ENCODE measurements at regions not wholly inside any gene's neighbourhood (a gene's known extent, or its start where the extent isn't known, plus 50 kb on each side); places are given as distances from the start of the nearest gene placed in this dataset.
"Not testable (repeated sequence)": the region's sequence is repeated elsewhere in the genome, so short reads cannot be mapped to it uniquely, and the experiment has no call there.

GRCh38 chr6:113027780-113028179, 680.6 kb downstream of the RFPL4B start:
- Mint-ChIP-seq H3K9me3 (peaks cover 11% of the 10 kb centered on the region), H3K4me1 (no peaks in the 10 kb centered on the region), H3K27ac (ENCODE audit: low read depth) (no peak overlapping the region), H3K4me3 (no peak overlapping the region), H3K27me3 (no peaks in the 10 kb centered on the region), H3K36me3 (ENCODE audit: insufficient read depth) (no peaks in the 10 kb centered on the region)
- no peak for DNase-seq (ENCODE audit: low spot score in 2 of 2)
- ATAC-seq (replicated peaks; ENCODE audit: extremely low read depth, poor library complexity, severe bottlenecking), result no peak

GRCh38 chr6:113029161-113029560, 682.0 kb downstream of the RFPL4B start:
- H3K9me3 Mint-ChIP-seq, result peaks cover 11% of the 10 kb centered on the region
- not testable (repeated sequence) for H3K4me3 Mint-ChIP-seq; DNase-seq (ENCODE audit: low spot score in 2 of 2); H3K36me3 Mint-ChIP-seq (ENCODE audit: insufficient read depth); H3K27ac Mint-ChIP-seq (ENCODE audit: low read depth); H3K27me3 Mint-ChIP-seq; ATAC-seq (replicated peaks; ENCODE audit: extremely low read depth, poor library complexity, severe bottlenecking); H3K4me1 Mint-ChIP-seq

DNA sequence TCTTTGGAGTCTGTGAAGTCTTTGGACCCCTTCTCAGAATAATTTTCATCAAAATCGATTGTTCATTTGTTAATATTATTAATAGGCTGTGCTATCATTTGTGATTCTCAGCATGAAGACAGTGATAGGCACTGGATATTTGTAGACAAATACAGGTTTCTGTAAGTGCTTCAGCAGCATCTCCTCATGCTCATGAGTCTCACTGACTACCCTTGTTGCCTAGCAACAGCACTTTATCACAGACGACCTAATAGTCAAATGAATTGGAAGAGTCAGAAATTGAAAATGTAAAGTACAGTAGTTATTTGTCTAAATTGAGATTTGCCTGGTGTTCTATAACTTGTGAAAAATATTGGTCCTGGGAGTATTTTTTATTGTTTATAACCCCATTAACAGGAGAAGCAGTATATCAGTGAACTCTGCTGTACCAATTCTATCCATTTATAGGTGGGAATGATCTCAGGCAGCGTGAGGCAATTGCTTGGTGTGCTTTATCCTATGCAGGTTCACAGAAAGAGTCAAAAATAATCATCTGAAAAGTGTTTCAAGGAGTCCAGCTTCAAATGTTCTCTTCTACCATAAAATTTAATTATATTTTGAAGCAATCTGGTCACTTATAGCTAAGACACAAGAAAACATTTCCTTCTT, 684.6 kb downstream of the RFPL4B start:
- H3K36me3 Mint-ChIP-seq (ENCODE audit: insufficient read depth), result no peaks in the 10 kb centered on the region

GRCh38 chr6:113039005-113039404, 691.9 kb downstream of the RFPL4B start:
- Mint-ChIP-seq H3K9me3 (peaks cover 23% of the 10 kb centered on the region), H3K4me3 (no peak overlapping the region), H3K27ac (ENCODE audit: low read depth) (no peak overlapping the region), H3K4me1 (no peaks in the 10 kb centered on the region), H3K36me3 (ENCODE audit: insufficient read depth) (no peaks in the 10 kb centered on the region), H3K27me3 (no peaks in the 10 kb centered on the region)
- ATAC-seq (replicated peaks; ENCODE audit: extremely low read depth, poor library complexity, severe bottlenecking) (no peak), DNase-seq (ENCODE audit: low spot score in 2 of 2) (no peak)

More for the DNA sequence above, 684.6 kb downstream of the RFPL4B start:
- Mint-ChIP-seq H3K27ac (ENCODE audit: low read depth) (no peak overlapping the region), H3K4me3 (no peak overlapping the region), H3K27me3 (no peaks in the 10 kb centered on the region), H3K4me1 (no peaks in the 10 kb centered on the region), H3K9me3 (peaks cover 24% of the 10 kb centered on the region)
- ATAC-seq (replicated peaks; ENCODE audit: extremely low read depth, poor library complexity, severe bottlenecking) (no peak), DNase-seq (ENCODE audit: low spot score in 2 of 2) (no peak)

- ATAC-seq (replicated peaks; ENCODE audit: extremely low read depth, poor library complexity, severe bottlenecking), result no peak
- Mint-ChIP-seq H3K9me3 (peaks cover 16% of the 10 kb centered on the region), H3K4me3 (no peak overlapping the region), H3K4me1 (no peaks in the 10 kb centered on the region), H3K27me3 (no peaks in the 10 kb centered on the region), H3K27ac (ENCODE audit: low read depth) (no peak overlapping the region), H3K36me3 (ENCODE audit: insufficient read depth) (no peaks in the 10 kb centered on the region)
- DNase-seq (ENCODE audit: low spot score in 2 of 2), result no peak
Measured at GRCh38 chr6:113047148-113047547, 700.0 kb downstream of the RFPL4B start.

DNA sequence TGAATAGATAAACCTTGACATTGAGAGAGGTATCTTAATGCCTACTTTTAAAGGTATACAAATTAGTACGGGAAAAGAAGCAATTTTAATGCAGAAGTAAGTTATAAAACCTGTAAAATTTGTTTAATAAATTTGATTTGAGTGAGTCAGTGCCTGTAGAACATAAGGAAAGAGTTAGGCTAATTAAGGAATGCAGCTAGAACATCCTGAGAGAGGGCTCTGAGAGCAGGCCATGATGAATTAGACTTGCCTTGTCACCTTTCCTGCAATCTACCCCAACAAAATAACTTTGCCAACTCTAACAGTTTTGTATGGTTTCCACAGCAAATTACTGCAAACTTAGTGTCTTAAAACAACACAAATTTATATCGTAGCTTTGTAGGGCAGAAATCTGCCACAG, 700.8 kb downstream of the RFPL4B start:
- H3K27ac Mint-ChIP-seq (ENCODE audit: low read depth), result no peak overlapping the region
- H3K4me1 Mint-ChIP-seq, result no peaks in the 10 kb centered on the region
- ATAC-seq (replicated peaks; ENCODE audit: extremely low read depth, poor library complexity, severe bottlenecking) (no peak), DNase-seq (ENCODE audit: low spot score in 2 of 2) (no peak)
- no peak overlapping the region for H3K4me3 Mint-ChIP-seq
- no peaks in the 10 kb centered on the region for H3K36me3 Mint-ChIP-seq (ENCODE audit: insufficient read depth)
- no peaks in the 10 kb centered on the region for H3K27me3 Mint-ChIP-seq
- H3K9me3 Mint-ChIP-seq, result peaks cover 16% of the 10 kb centered on the region

DNA sequence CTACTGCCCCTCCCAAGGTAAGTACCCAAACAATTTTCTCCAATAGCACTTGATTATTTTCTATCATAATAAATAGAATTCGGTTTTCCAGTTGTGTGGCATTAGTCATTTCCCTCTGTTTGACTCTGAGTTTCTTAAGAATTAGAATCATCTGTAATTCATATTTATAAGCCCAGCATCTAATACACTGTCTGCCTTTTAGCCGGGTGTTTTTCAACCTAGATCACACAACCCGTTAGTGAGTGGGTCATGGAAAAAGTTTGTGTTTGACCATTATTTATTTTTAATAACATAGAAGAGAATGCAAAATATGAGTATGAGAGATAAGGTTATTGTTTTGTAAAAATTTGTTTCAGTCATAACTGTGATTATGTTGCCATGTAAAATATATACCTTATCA, 701.6 kb downstream of the RFPL4B start:
- H3K4me1 Mint-ChIP-seq, result no peaks in the 10 kb centered on the region
- H3K9me3 Mint-ChIP-seq, result peaks cover 16% of the 10 kb centered on the region
- ATAC-seq (replicated peaks; ENCODE audit: extremely low read depth, poor library complexity, severe bottlenecking) (no peak), DNase-seq (ENCODE audit: low spot score in 2 of 2) (no peak)
- no peaks in the 10 kb centered on the region for H3K27me3 Mint-ChIP-seq
- H3K4me3 Mint-ChIP-seq, result no peak overlapping the region
- no peak overlapping the region for H3K27ac Mint-ChIP-seq (ENCODE audit: low read depth)
- H3K36me3 Mint-ChIP-seq (ENCODE audit: insufficient read depth), result no peaks in the 10 kb centered on the region

- DNase-seq (ENCODE audit: low spot score in 2 of 2) (no peak), ATAC-seq (replicated peaks; ENCODE audit: extremely low read depth, poor library complexity, severe bottlenecking) (no peak)
- H3K36me3 Mint-ChIP-seq (ENCODE audit: insufficient read depth), result no peaks in the 10 kb centered on the region
- no peaks in the 10 kb centered on the region for H3K27me3 Mint-ChIP-seq
- H3K4me1 Mint-ChIP-seq, result no peaks in the 10 kb centered on the region
- H3K9me3 Mint-ChIP-seq, result peaks cover 16% of the 10 kb centered on the region
- no peak overlapping the region for H3K4me3 Mint-ChIP-seq
- H3K27ac Mint-ChIP-seq (ENCODE audit: low read depth), result no peak overlapping the region
Measured at GRCh38 chr6:113049190-113049589, 702.1 kb downstream of the RFPL4B start.

DNA sequence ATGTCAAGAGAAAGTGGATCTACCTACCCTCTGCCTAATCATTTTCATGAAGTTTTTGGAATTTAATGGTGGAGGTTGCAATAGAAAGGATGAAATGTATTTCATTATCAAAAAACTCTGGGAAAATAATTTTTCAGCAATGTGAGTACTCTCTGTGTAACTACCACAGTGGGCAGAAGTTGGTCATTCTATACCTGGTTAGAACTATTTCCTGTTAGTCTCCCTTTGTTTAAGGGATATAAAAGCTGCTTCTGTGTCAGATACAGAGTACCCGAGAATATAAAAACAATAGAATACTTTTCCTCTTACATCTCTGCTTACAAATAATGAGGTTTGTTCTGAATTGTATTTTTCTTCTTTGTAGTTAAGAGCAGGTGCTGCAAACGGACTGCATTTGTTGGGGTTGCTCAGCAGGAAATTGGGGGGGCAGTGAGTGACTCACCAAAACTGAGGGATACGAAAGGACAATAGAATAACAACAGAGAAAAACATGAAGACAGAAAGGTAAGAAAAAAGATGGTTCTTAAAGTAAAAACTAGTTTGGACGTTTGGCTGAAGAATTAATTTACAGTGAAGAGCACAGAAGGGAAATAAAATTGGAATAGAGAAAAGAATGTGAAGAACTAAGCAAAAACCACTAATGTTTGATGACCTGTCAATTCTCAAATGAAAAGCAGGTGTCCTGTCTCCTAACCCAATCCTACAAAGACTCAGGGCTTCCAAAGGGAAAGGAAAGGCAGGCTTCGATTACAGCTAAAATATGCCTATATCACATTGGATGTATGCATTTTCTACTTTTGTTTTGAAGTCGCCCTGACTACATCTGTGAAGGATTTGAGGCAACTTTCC, 703.1 kb downstream of the RFPL4B start:
- no peaks in the 10 kb centered on the region for H3K4me1 Mint-ChIP-seq
- peaks cover 10% of the 10 kb centered on the region for H3K9me3 Mint-ChIP-seq
- ATAC-seq (replicated peaks; ENCODE audit: extremely low read depth, poor library complexity, severe bottlenecking) (no peak), DNase-seq (ENCODE audit: low spot score in 2 of 2) (no peak)
- no peak overlapping the region for H3K27ac Mint-ChIP-seq (ENCODE audit: low read depth)
- no peaks in the 10 kb centered on the region for H3K36me3 Mint-ChIP-seq (ENCODE audit: insufficient read depth)
- H3K4me3 Mint-ChIP-seq, result no peak overlapping the region
- no peaks in the 10 kb centered on the region for H3K27me3 Mint-ChIP-seq

- Mint-ChIP-seq H3K36me3 (ENCODE audit: insufficient read depth) (no peaks in the 10 kb centered on the region), H3K27ac (ENCODE audit: low read depth) (no peak overlapping the region), H3K27me3 (no peaks in the 10 kb centered on the region), H3K4me3 (no peak overlapping the region), H3K4me1 (no peaks in the 10 kb centered on the region), H3K9me3 (peaks cover 6% of the 10 kb centered on the region)
- ATAC-seq (replicated peaks; ENCODE audit: extremely low read depth, poor library complexity, severe bottlenecking) (no peak), DNase-seq (ENCODE audit: low spot score in 2 of 2) (no peak)
Measured at GRCh38 chr6:113050979-113051378, 703.8 kb downstream of the RFPL4B start.

- no peaks in the 10 kb centered on the region for H3K27me3 Mint-ChIP-seq
- no peak for ATAC-seq (replicated peaks; ENCODE audit: extremely low read depth, poor library complexity, severe bottlenecking)
- peaks cover 12% of the 10 kb centered on the region for H3K9me3 Mint-ChIP-seq
- no peaks in the 10 kb centered on the region for H3K36me3 Mint-ChIP-seq (ENCODE audit: insufficient read depth)
- no peak overlapping the region for H3K27ac Mint-ChIP-seq (ENCODE audit: low read depth)
- no peak overlapping the region for H3K4me3 Mint-ChIP-seq
- DNase-seq (ENCODE audit: low spot score in 2 of 2), result no peak
- H3K4me1 Mint-ChIP-seq, result no peaks in the 10 kb centered on the region
Measured at GRCh38 chr6:113052506-113052905, 705.4 kb downstream of the RFPL4B start.

GRCh38 chr6:113055061-113055460, 707.9 kb downstream of the RFPL4B start:
- ATAC-seq (replicated peaks; ENCODE audit: extremely low read depth, poor library complexity, severe bottlenecking), result no peak
- H3K9me3 Mint-ChIP-seq, result peaks cover 5% of the 10 kb centered on the region
- no peak overlapping the region for H3K4me3 Mint-ChIP-seq
- DNase-seq (ENCODE audit: low spot score in 2 of 2), result no peak
- no peaks in the 10 kb centered on the region for H3K4me1 Mint-ChIP-seq
- no peak overlapping the region for H3K27ac Mint-ChIP-seq (ENCODE audit: low read depth)
- no peaks in the 10 kb centered on the region for H3K36me3 Mint-ChIP-seq (ENCODE audit: insufficient read depth)
- no peaks in the 10 kb centered on the region for H3K27me3 Mint-ChIP-seq

DNA sequence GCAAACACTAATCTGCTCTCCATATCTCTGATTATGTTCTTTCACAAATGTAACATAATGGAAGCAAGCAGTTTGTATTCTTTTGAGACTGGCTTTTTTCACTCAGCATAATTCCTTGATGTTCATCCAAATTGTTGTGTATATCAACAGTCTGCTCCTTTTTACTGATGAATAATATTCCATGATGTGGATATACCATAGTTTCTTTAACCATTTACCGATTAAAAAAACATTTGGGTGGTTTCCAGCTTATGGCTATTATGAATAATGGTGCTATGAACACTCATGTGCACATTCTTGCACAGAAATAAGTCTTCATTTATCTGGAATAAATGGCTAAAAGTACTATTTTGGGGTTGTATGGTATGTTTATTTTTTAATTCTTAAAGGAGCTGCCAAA, 708.9 kb downstream of the RFPL4B start:
- ATAC-seq (replicated peaks; ENCODE audit: extremely low read depth, poor library complexity, severe bottlenecking) (no peak), DNase-seq (ENCODE audit: low spot score in 2 of 2) (no peak)
- Mint-ChIP-seq H3K36me3 (ENCODE audit: insufficient read depth) (no peaks in the 10 kb centered on the region), H3K27ac (ENCODE audit: low read depth) (no peak overlapping the region), H3K27me3 (no peaks in the 10 kb centered on the region), H3K9me3 (peaks cover 5% of the 10 kb centered on the region), H3K4me1 (no peaks in the 10 kb centered on the region), H3K4me3 (no peak overlapping the region)

Data from central memory CD8-positive, alpha-beta T cell (primary cell).